ENCODE measurements at regions not wholly inside any gene's neighbourhood (a gene's known extent, or its start where the extent isn't known, plus 50 kb on each side); places are given as distances from the start of the nearest gene placed in this dataset.

DNA sequence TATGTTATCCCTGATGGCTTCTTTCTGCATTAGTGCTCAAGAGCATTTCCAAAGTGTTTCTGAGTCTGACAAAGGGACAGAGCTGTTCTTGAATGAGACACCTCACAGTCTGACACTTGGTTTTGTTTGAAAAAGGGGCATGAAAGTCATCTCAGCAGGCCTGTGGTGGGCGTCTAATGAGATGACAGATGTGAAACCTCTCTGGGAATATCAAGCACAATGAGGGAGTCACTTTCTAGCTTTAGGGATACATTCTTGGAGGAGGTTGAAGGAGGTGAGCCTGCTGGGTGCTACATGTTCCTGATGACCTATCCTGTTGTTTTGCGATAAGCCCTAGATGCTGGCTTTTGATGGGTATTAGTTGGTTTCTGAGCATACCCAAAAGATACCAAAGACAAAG is 290.5 kb downstream of the NUAK1 start:
- no peak for TF ChIP-seq CTCF (IDR thresholded peaks at IDR 0.05; ENCODE audit: unreplicated experiment)
- CTCF ChIA-PET, result interaction anchor here (0.6 kb wide), 2 partner anchors 49 to 555 kb away, joined by 3 to 4 read pairs; no protein-coding TSS in a partner anchor
- no peak overlapping the region for H3K27ac Mint-ChIP-seq (ENCODE audit: low read depth, unreplicated experiment)

DNA sequence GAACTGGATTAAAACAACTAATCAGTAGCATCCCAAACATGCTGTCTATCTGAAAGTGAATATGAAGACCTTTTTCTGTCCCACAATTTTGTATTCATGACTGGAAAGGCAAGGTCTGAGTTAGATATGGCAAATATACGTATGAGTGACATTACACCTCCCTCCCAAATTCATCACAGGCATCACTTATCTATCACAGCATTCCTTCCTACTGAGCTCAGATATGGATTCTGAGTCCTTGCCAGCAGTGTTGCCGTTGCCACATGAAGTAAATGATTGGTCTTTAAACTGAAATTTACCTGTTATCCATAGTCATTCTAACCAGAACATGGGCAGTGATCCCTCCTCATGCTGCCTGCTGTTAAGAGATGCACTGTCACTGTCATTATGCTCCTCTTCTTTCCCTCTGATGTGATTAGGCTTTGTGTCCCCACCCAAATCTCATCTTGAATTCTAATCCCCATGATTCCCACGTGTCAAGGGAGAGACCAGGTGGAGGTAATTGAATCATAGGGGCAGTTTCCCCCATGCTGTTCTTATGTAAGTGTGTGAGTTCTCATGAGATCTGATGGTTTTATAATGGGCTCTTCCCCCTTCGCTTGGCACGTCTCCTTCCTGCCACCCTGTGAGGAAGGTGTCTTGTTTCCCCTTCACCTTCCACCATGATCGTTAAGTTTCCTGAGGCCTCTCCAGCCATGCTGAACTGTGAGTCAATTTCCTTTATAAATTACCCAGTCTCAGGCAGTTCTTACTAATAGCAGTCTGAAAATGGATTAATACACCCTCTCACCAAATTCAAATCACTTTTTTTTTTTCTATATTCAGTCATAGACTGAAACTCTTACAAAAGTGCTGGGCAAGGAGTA is 288.4 kb downstream of the NUAK1 start:
- no peak for DNase-seq (ENCODE audit: unreplicated experiment)
- ChIA-PET CTCF (interaction anchor here (0.7 kb wide), 1 partner anchor 445 kb away, joined by 3 read pairs; no protein-coding TSS in a partner anchor), POLR2A (interaction anchor here (0.7 kb wide), 1 partner anchor 9 kb away, joined by 3 read pairs; no protein-coding TSS in a partner anchor)
- Mint-ChIP-seq H3K4me3 (ENCODE audit: unreplicated experiment) (no peak overlapping the region), H3K27me3 (ENCODE audit: insufficient read depth, unreplicated experiment) (no peaks in the 10 kb centered on the region), H3K4me1 (ENCODE audit: insufficient read depth, unreplicated experiment) (no peaks in the 10 kb centered on the region), H3K36me3 (ENCODE audit: insufficient read depth, unreplicated experiment) (no peaks in the 10 kb centered on the region), H3K9me3 (ENCODE audit: unreplicated experiment) (no peaks in the 10 kb centered on the region), H3K27ac (ENCODE audit: low read depth, unreplicated experiment) (no peak overlapping the region)
- no peak for TF ChIP-seq CTCF (IDR thresholded peaks at IDR 0.05; ENCODE audit: unreplicated experiment)
- intact Hi-C loops (cut with micrococcal nuclease), result no loop called here
- no TSS peak for BruUV-seq (replicated peaks)

More for the DNA sequence above, 290.5 kb downstream of the NUAK1 start:
- Mint-ChIP-seq H3K4me1 (ENCODE audit: insufficient read depth, unreplicated experiment) (no peaks in the 10 kb centered on the region), H3K36me3 (ENCODE audit: insufficient read depth, unreplicated experiment) (no peaks in the 10 kb centered on the region), H3K4me3 (ENCODE audit: unreplicated experiment) (no peak overlapping the region), H3K27me3 (ENCODE audit: insufficient read depth, unreplicated experiment) (no peaks in the 10 kb centered on the region), H3K9me3 (ENCODE audit: unreplicated experiment) (no peaks in the 10 kb centered on the region)
- DNase-seq (ENCODE audit: unreplicated experiment), result no peak
- intact Hi-C loops (cut with micrococcal nuclease), result no loop called here
- POLR2A ChIA-PET, result no interaction called here
- no TSS peak for BruUV-seq (replicated peaks)

DNA sequence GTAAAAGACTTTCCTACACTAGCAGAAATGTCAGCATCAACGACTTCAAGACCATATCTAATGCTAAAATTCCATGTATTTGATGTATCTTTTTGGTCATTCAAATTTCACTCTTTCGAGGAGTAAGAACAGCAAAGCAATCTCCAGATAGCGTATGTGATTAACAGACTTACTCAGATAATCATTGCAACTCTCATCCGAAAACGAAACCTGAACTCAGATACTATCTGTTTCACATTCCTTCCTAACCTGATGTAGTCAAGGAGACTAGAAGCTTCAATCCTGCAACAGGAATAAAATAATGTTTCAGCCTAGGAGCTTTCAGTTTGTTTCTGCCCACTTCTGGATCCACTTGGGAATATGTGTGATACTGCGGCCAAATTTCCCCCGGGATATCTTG is 286.3 kb downstream of the NUAK1 start:
- no peak overlapping the region for H3K4me3 Mint-ChIP-seq (ENCODE audit: unreplicated experiment)
- intact Hi-C loops (cut with micrococcal nuclease), result no loop called here
- POLR2A ChIA-PET, result no interaction called here
- CTCF ChIA-PET, result no interaction called here
- H3K36me3 Mint-ChIP-seq (ENCODE audit: insufficient read depth, unreplicated experiment), result no peaks in the 10 kb centered on the region
- no peaks in the 10 kb centered on the region for H3K9me3 Mint-ChIP-seq (ENCODE audit: unreplicated experiment)
- no peak for DNase-seq (ENCODE audit: unreplicated experiment)
- no TSS peak for BruUV-seq (replicated peaks)
- H3K27ac Mint-ChIP-seq (ENCODE audit: low read depth, unreplicated experiment), result no peak overlapping the region
- H3K4me1 Mint-ChIP-seq (ENCODE audit: insufficient read depth, unreplicated experiment), result no peaks in the 10 kb centered on the region
- no peak for TF ChIP-seq CTCF (IDR thresholded peaks at IDR 0.05; ENCODE audit: unreplicated experiment)
- no peaks in the 10 kb centered on the region for H3K27me3 Mint-ChIP-seq (ENCODE audit: insufficient read depth, unreplicated experiment)

- no peaks in the 10 kb centered on the region for H3K9me3 Mint-ChIP-seq (ENCODE audit: unreplicated experiment)
- intact Hi-C loops (cut with micrococcal nuclease), result no loop called here
- CTCF ChIA-PET, result no interaction called here
- no peak for DNase-seq (ENCODE audit: unreplicated experiment)
- H3K4me3 Mint-ChIP-seq (ENCODE audit: unreplicated experiment), result no peak overlapping the region
- POLR2A ChIA-PET, result no interaction called here
- BruUV-seq (replicated peaks), result no TSS peak
- no peak for TF ChIP-seq CTCF (IDR thresholded peaks at IDR 0.05; ENCODE audit: unreplicated experiment)
- no peaks in the 10 kb centered on the region for H3K4me1 Mint-ChIP-seq (ENCODE audit: insufficient read depth, unreplicated experiment)
- no peak overlapping the region for H3K27ac Mint-ChIP-seq (ENCODE audit: low read depth, unreplicated experiment)
- H3K27me3 Mint-ChIP-seq (ENCODE audit: insufficient read depth, unreplicated experiment), result no peaks in the 10 kb centered on the region
- no peaks in the 10 kb centered on the region for H3K36me3 Mint-ChIP-seq (ENCODE audit: insufficient read depth, unreplicated experiment)
These were observed 285.8 kb downstream of the NUAK1 start for GRCh38 chr12:105852951-105853350.

All from MCF 10A (cell line).